H9 (cell line): ENCODE measurements at regions not wholly inside any gene's neighbourhood (a gene's known extent, or its start where the extent isn't known, plus 50 kb on each side); places are given as distances from the start of the nearest gene placed in this dataset.

Source experiments
- DNase-seq: peaks from one replicate; pipeline ENCODE4 v3.0.0-alpha.2; 2017
- H2AFZ ChIP-seq: one replicate; pipeline ENCODE4 v1.6.1; 2013; ENCODE audit warnings: mild to moderate bottlenecking, low read length, control low read depth, moderate library complexity
- H2AK5ac ChIP-seq: 2 replicates; pipeline ENCODE4 v1.6.1; 2013; ENCODE audit warnings: low read length, control low read depth, mixed read lengths; ENCODE audit not compliant: insufficient read length
- H2BK120ac ChIP-seq: one replicate; pipeline ENCODE4 v1.6.1; 2013; ENCODE audit warnings: low read depth, mild to moderate bottlenecking, low read length, control low read depth, inconsistent platforms; ENCODE audit not compliant: poor library complexity, severe bottlenecking
- H2BK12ac ChIP-seq: 2 replicates; pipeline ENCODE4 v1.6.1; 2013; ENCODE audit warnings: low read length, control low read depth, mixed read lengths, low read depth; ENCODE audit not compliant: insufficient read length
- H2BK15ac ChIP-seq: 2 replicates; pipeline ENCODE4 v1.6.1; 2013; ENCODE audit warnings: low read depth, low read length, control low read depth
- H2BK20ac ChIP-seq: one replicate; pipeline ENCODE4 v1.6.1; 2013; ENCODE audit warnings: low read depth, mild to moderate bottlenecking, low read length, control low read depth, inconsistent platforms; ENCODE audit not compliant: poor library complexity, severe bottlenecking
- H2BK5ac ChIP-seq: 2 replicates; pipeline ENCODE4 v1.6.1; 2013; ENCODE audit warnings: low read length, control low read depth, mixed read lengths; ENCODE audit not compliant: insufficient read length
- H3K14ac ChIP-seq: 2 replicates; pipeline ENCODE4 v1.6.1; 2013; ENCODE audit warnings: low read length, control low read depth; ENCODE audit not compliant: insufficient read depth
- H3K18ac ChIP-seq: 2 replicates; pipeline ENCODE4 v1.6.1; 2013; ENCODE audit warnings: low read depth, mild to moderate bottlenecking, mixed read lengths, low read length, control low read depth; ENCODE audit not compliant: insufficient read length
- H3K23ac ChIP-seq: 2 replicates; pipeline ENCODE4 v1.6.1; 2013; ENCODE audit warnings: low read length, control low read depth, mixed read lengths, low read depth; ENCODE audit not compliant: insufficient read length
- H3K23me2 ChIP-seq: 2 replicates; pipeline ENCODE4 v1.6.1; 2013; ENCODE audit warnings: low read depth, mild to moderate bottlenecking, mixed read lengths, low read length, control low read depth; ENCODE audit not compliant: insufficient read length, poor library complexity, severe bottlenecking
- H3K27ac ChIP-seq: 2 replicates; pipeline ENCODE4 v1.5.1; 2013; ENCODE audit warnings: low read length, control low read depth, mixed read lengths, low read depth; ENCODE audit not compliant: insufficient read length
- H3K27me3 ChIP-seq: 2 replicates; pipeline ENCODE4 v1.6.1; 2013; ENCODE audit warnings: low read length, control low read depth, inconsistent platforms; ENCODE audit not compliant: insufficient read depth
- H3K4ac ChIP-seq: 2 replicates; pipeline ENCODE4 v1.6.1; 2013; ENCODE audit warnings: low read depth, mild to moderate bottlenecking, control low read depth, inconsistent platforms, low read length, moderate library complexity
- H3K4me1 ChIP-seq: 2 replicates; pipeline ENCODE4 v1.6.1; 2013; ENCODE audit warnings: low read length, control low read depth, inconsistent platforms; ENCODE audit not compliant: insufficient read depth
- H3K4me2 ChIP-seq: 2 replicates; pipeline ENCODE4 v1.6.1; 2013; ENCODE audit warnings: low read length, control low read depth, mixed read lengths; ENCODE audit not compliant: insufficient read length, insufficient read depth
- H3K56ac ChIP-seq: 2 replicates; pipeline ENCODE4 v1.6.1; 2013; ENCODE audit warnings: low read depth, mild to moderate bottlenecking, mixed read lengths, low read length, control low read depth; ENCODE audit not compliant: insufficient read length
- H3K79me1 ChIP-seq: 2 replicates; pipeline ENCODE4 v1.6.1; 2013; ENCODE audit warnings: low read depth, mild to moderate bottlenecking, moderate library complexity, low read length, control low read depth, inconsistent platforms; ENCODE audit not compliant: insufficient read depth, poor library complexity, severe bottlenecking
- H3K79me2 ChIP-seq: 2 replicates; pipeline ENCODE4 v1.6.1; 2013; ENCODE audit warnings: low read length, control low read depth, inconsistent platforms; ENCODE audit not compliant: insufficient read depth
- H3K9ac ChIP-seq: 2 replicates; pipeline ENCODE4 v1.6.1; 2013; ENCODE audit warnings: low read length, control low read depth, mixed read lengths; ENCODE audit not compliant: insufficient read length; ENCODE audit errors: extremely low read depth
- H3K9me3 ChIP-seq: one replicate; pipeline ENCODE4 v1.6.1; 2013; ENCODE audit warnings: low read depth, low read length, inconsistent platforms; ENCODE audit not compliant: control insufficient read depth
- H3T11ph ChIP-seq: one replicate; pipeline ENCODE4 v1.6.1; 2013; ENCODE audit warnings: mild to moderate bottlenecking, low read length, control low read depth, inconsistent platforms
- H4K20me1 ChIP-seq: one replicate; pipeline ENCODE4 v1.6.1; 2013; ENCODE audit not compliant: control insufficient read depth, insufficient read length, insufficient read depth
- H4K5ac ChIP-seq: 2 replicates; pipeline ENCODE4 v1.6.1; 2013; ENCODE audit warnings: low read depth, mild to moderate bottlenecking, mixed read lengths, low read length, control low read depth; ENCODE audit not compliant: insufficient read length
- H4K8ac ChIP-seq: replicated peaks from 2 replicates; pipeline ENCODE4 v1.6.1; 2013; ENCODE audit warnings: low read length, control low read depth, mixed read lengths, low read depth; ENCODE audit not compliant: insufficient read length
- H4K91ac ChIP-seq: 2 replicates; pipeline ENCODE4 v1.6.1; 2013; ENCODE audit warnings: low read depth, mild to moderate bottlenecking, moderate library complexity, mixed read lengths, low read length, control low read depth; ENCODE audit not compliant: insufficient read length
- H3K27ac Mint-ChIP-seq, 3 experiments: 2 replicates in 2 of 3; 3 replicates in 1 of 3; pipeline ENCODE4 v1.8.0; 2020 to 2021; ENCODE audit warnings: mixed read lengths in 3 of 3, mild to moderate bottlenecking in 1 of 3, moderate library complexity in 1 of 3
- H3K27me3 Mint-ChIP-seq: 2 replicates; pipeline ENCODE4 v1.8.0; 2021; ENCODE audit warnings: low read depth, mild to moderate bottlenecking, moderate library complexity, mixed read lengths
- H3K36me3 Mint-ChIP-seq, 3 experiments: 2 replicates in 2 of 3; 3 replicates in 1 of 3; pipeline ENCODE4 v1.8.0; 2020 to 2021; ENCODE audit warnings: low read depth in 3 of 3, mixed read lengths in 3 of 3; ENCODE audit not compliant: insufficient read depth in 1 of 3
- H3K4me1 Mint-ChIP-seq, 2 experiments: 2 replicates each; pipeline ENCODE4 v1.8.0; 2020; ENCODE audit warnings: mixed read lengths in 2 of 2
- H3K4me3 Mint-ChIP-seq, 2 experiments: 2 replicates in 1 of 2; 3 replicates in 1 of 2; pipeline ENCODE4 v1.8.0; 2020 to 2021; ENCODE audit warnings: mild to moderate bottlenecking in 2 of 2, mixed read lengths in 2 of 2, moderate library complexity in 1 of 2
- H3K9me3 Mint-ChIP-seq, 2 experiments: 2 replicates in 1 of 2; 3 replicates in 1 of 2; pipeline ENCODE4 v1.8.0; 2020; ENCODE audit warnings: mild to moderate bottlenecking in 2 of 2, mixed read lengths in 2 of 2, moderate library complexity in 1 of 2
- WGBS: extraction: QIAGEN DNeasy Blood & Tissue Kit; methylation state at CpG from one replicate; pipeline ENCODE4 v1.1.7; 2013; ENCODE audit warnings: missing lambda C conversion rate, low lambda C conversion rate, mixed read lengths; ENCODE audit not compliant: insufficient read length; ENCODE audit errors: extremely low coverage; 5-methylcytosine and 5-hydroxymethylcytosine counted together
- TF ChIP-seq, protein P1 (sequence below): fragments of 200-600 bp; sonication (generic); conservative IDR thresholded peaks from 3 replicates; pipeline ENCODE4 v1.8.0; 2021; ENCODE audit warnings: antibody characterized with exemption, mild to moderate bottlenecking

DNA sequence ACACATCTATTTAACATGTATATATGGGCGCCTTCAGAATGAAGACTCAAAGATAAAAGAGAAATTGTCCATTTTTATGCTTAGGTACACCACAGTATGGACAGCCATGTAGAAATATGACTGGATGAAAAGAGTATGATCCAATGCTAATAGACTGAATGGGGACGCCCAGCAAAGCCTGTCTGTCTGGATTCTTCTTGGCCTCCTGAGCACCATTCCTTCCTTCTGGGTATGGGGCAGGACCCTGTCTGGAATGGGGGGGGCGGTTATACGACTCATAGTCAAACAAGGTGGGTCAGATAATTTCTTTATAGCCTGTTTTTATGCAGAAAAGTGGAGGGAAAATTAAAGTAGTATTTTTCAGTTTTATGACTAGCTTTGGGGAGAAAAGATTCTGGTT is 81.2 kb upstream of the ABCD3 start:
- Histone ChIP-seq H2BK120ac (no peak overlapping the region), H4K5ac (no peak overlapping the region), H3K9me3 (no peaks in the 10 kb centered on the region), H2AK5ac (no peak overlapping the region), H2BK12ac (no peak overlapping the region), H3K4ac (no peak overlapping the region), H4K91ac (no peak overlapping the region), H4K8ac (no peak overlapping the region), H3K4me1 (no peaks in the 10 kb centered on the region), H2BK15ac (no peak overlapping the region), H3K9ac (no peak overlapping the region), H4K20me1 (no peaks in the 10 kb centered on the region), H3K4me2 (no peak overlapping the region), H3T11ph (no peak overlapping the region), H3K18ac (no peak overlapping the region), H3K27me3 (no peaks in the 10 kb centered on the region), H3K56ac (no peak overlapping the region), H2BK5ac (no peak overlapping the region), H2AFZ (no peak overlapping the region), H3K23me2 (no peaks in the 10 kb centered on the region), H3K79me2 (no peaks in the 10 kb centered on the region), H2BK20ac (no peak overlapping the region), H3K23ac (no peak overlapping the region), H3K27ac (no peak overlapping the region), H3K14ac (no peak overlapping the region), H3K79me1 (no peaks in the 10 kb centered on the region)
- Mint-ChIP-seq H3K27me3 (peaks cover 7% of the 10 kb centered on the region), H3K4me1 (peaks cover 5 to 9% of the 10 kb centered on the region in 2 experiments; a peak in 2 of 4 replicates), H3K9me3 (no peaks in the 10 kb centered on the region), H3K27ac (no peak overlapping the region), H3K4me3 (no peak overlapping the region), H3K36me3 (no peaks in the 10 kb centered on the region)
- no CpG with 5 or more reads among the region's 4 CpGs for WGBS
- DNase-seq: no peak
- TF ChIP-seq, protein P1, sequence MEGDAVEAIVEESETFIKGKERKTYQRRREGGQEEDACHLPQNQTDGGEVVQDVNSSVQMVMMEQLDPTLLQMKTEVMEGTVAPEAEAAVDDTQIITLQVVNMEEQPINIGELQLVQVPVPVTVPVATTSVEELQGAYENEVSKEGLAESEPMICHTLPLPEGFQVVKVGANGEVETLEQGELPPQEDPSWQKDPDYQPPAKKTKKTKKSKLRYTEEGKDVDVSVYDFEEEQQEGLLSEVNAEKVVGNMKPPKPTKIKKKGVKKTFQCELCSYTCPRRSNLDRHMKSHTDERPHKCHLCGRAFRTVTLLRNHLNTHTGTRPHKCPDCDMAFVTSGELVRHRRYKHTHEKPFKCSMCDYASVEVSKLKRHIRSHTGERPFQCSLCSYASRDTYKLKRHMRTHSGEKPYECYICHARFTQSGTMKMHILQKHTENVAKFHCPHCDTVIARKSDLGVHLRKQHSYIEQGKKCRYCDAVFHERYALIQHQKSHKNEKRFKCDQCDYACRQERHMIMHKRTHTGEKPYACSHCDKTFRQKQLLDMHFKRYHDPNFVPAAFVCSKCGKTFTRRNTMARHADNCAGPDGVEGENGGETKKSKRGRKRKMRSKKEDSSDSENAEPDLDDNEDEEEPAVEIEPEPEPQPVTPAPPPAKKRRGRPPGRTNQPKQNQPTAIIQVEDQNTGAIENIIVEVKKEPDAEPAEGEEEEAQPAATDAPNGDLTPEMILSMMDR: no peak
